ENCODE measurements at regions not wholly inside any gene's neighbourhood (a gene's known extent, or its start where the extent isn't known, plus 50 kb on each side); places are given as distances from the start of the nearest gene placed in this dataset.

- Histone ChIP-seq H3K27ac (ENCODE audit: low read length) (no peak overlapping the region), H3K4me1 (ENCODE audit: control insufficient read depth, insufficient read depth, low read length) (no peaks in the 10 kb centered on the region), H3K27me3 (ENCODE audit: control insufficient read depth, insufficient read depth, low read length) (no peaks in the 10 kb centered on the region), H3K9me3 (ENCODE audit: control insufficient read depth, insufficient read depth, low read length) (peaks cover 22% of the 10 kb centered on the region), H3K4me3 (ENCODE audit: low read length) (no peak overlapping the region), H3K36me3 (ENCODE audit: control insufficient read depth, insufficient read depth, low read length) (no peaks in the 10 kb centered on the region)
- no peak for DNase-seq (ENCODE audit: low read depth, low spot score)
- no CpG with 5 or more reads among the region's 3 CpGs for WGBS (ENCODE audit: insufficient coverage, insufficient read length)
Observed at GRCh38 chr7:67608806-67609205, 612.2 kb downstream of the TYW1 start.

DNA sequence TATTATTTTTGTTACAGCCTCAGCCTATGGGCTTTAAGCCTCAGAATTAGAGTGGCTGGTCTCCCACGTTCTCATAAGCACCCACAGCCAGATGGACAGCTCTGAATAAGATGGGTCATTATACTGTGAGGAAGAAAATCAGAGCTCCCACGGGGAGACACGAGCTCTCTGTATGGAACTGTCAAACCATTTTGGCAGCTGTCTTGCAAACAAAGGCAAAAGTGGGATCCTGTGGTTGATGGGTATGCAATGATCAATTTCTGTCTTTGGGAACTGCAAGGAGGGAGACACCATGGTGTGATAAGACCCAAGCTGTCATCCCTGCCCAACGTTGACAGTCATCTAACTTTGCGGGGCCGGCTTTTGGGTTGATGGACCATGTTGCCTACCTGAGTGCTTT, 614.3 kb downstream of the TYW1 start:
- no peaks in the 10 kb centered on the region for H3K4me1 ChIP-seq (ENCODE audit: control insufficient read depth, insufficient read depth, low read length)
- no peak overlapping the region for H3K4me3 ChIP-seq (ENCODE audit: low read length)
- no peak overlapping the region for H3K27ac ChIP-seq (ENCODE audit: low read length)
- H3K27me3 ChIP-seq (ENCODE audit: control insufficient read depth, insufficient read depth, low read length): no peaks in the 10 kb centered on the region
- no peaks in the 10 kb centered on the region for H3K36me3 ChIP-seq (ENCODE audit: control insufficient read depth, insufficient read depth, low read length)
- no peak for DNase-seq (ENCODE audit: low read depth, low spot score)
- WGBS (ENCODE audit: insufficient coverage, insufficient read length): no CpG with 5 or more reads among the region's 6 CpGs
- peaks cover 16% of the 10 kb centered on the region for H3K9me3 ChIP-seq (ENCODE audit: control insufficient read depth, insufficient read depth, low read length)

GRCh38 chr7:67614843-67615242, 618.2 kb downstream of the TYW1 start:
- Histone ChIP-seq H3K9me3 (ENCODE audit: control insufficient read depth, insufficient read depth, low read length) (peaks cover 7% of the 10 kb centered on the region), H3K4me1 (ENCODE audit: control insufficient read depth, insufficient read depth, low read length) (no peaks in the 10 kb centered on the region), H3K36me3 (ENCODE audit: control insufficient read depth, insufficient read depth, low read length) (no peaks in the 10 kb centered on the region), H3K27ac (ENCODE audit: low read length) (no peak overlapping the region), H3K4me3 (ENCODE audit: low read length) (no peak overlapping the region), H3K27me3 (ENCODE audit: control insufficient read depth, insufficient read depth, low read length) (no peaks in the 10 kb centered on the region)
- DNase-seq (ENCODE audit: low read depth, low spot score): no peak
- WGBS (ENCODE audit: insufficient coverage, insufficient read length): no CpG with 5 or more reads among the region's 2 CpGs

DNA sequence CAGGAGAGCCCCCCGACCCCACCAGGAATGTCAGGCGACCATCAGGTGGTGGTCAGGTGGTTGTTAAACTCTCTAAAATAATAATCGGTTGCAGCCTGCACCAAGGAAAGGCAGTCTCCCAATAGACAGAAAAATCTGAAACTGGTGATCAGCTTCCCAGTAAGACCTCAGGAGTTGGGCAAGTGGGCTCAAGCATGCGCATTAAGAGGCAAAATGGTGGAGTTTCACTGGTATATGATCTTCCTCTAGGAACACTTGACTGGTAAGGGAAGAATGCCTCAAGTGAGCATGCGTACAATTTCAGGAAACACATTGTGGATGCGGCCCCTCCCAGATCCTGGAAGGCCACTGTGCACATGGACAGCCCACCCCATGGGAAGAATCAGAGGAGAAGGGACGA, 619.9 kb downstream of the TYW1 start:
- H3K4me1 ChIP-seq (ENCODE audit: control insufficient read depth, insufficient read depth, low read length): no peaks in the 10 kb centered on the region
- H3K4me3 ChIP-seq (ENCODE audit: low read length): no peak overlapping the region
- no peaks in the 10 kb centered on the region for H3K36me3 ChIP-seq (ENCODE audit: control insufficient read depth, insufficient read depth, low read length)
- no peak for DNase-seq (ENCODE audit: low read depth, low spot score)
- H3K27me3 ChIP-seq (ENCODE audit: control insufficient read depth, insufficient read depth, low read length): no peaks in the 10 kb centered on the region
- H3K27ac ChIP-seq (ENCODE audit: low read length): no peak overlapping the region
- peaks cover 7% of the 10 kb centered on the region for H3K9me3 ChIP-seq (ENCODE audit: control insufficient read depth, insufficient read depth, low read length)
- WGBS (ENCODE audit: insufficient coverage, insufficient read length): no CpG with 5 or more reads among the region's 7 CpGs

GRCh38 chr7:67618556-67619162, 622.0 kb downstream of the TYW1 start:
- DNase-seq (ENCODE audit: low read depth, low spot score): no peak
- H3K4me3 ChIP-seq (ENCODE audit: low read length): no peak overlapping the region
- no CpG with 5 or more reads among the region's 8 CpGs for WGBS (ENCODE audit: insufficient coverage, insufficient read length)
- no peaks in the 10 kb centered on the region for H3K36me3 ChIP-seq (ENCODE audit: control insufficient read depth, insufficient read depth, low read length)
- H3K27me3 ChIP-seq (ENCODE audit: control insufficient read depth, insufficient read depth, low read length): no peaks in the 10 kb centered on the region
- H3K4me1 ChIP-seq (ENCODE audit: control insufficient read depth, insufficient read depth, low read length): no peaks in the 10 kb centered on the region
- H3K27ac ChIP-seq (ENCODE audit: low read length): no peak overlapping the region
- H3K9me3 ChIP-seq (ENCODE audit: control insufficient read depth, insufficient read depth, low read length): peaks cover 7% of the 10 kb centered on the region

DNA sequence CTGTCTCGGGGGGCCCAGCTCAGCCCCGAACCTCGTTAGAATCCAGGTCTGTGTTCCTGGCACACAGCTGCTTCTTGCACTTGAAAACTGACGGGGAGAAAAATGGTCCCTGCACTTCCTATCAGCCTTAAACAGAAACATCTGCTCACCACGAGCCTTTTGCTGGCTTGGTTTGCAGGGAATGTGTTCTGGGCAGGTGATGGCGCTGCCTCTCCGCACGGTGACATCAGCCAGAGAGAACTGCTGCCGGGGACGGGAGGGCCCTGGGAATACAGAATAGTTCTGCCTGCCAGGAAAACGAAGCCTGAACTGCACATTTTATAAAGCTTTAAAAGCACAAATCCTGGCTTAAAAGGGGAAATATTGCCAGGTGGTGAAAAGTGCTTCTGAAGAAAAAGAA, 622.5 kb downstream of the TYW1 start:
- no peak overlapping the region for H3K4me3 ChIP-seq (ENCODE audit: low read length)
- H3K27me3 ChIP-seq (ENCODE audit: control insufficient read depth, insufficient read depth, low read length): no peaks in the 10 kb centered on the region
- H3K4me1 ChIP-seq (ENCODE audit: control insufficient read depth, insufficient read depth, low read length): no peaks in the 10 kb centered on the region
- peaks cover 4% of the 10 kb centered on the region for H3K9me3 ChIP-seq (ENCODE audit: control insufficient read depth, insufficient read depth, low read length)
- H3K27ac ChIP-seq (ENCODE audit: low read length): no peak overlapping the region
- no peak for DNase-seq (ENCODE audit: low read depth, low spot score)
- WGBS (ENCODE audit: insufficient coverage, insufficient read length): no CpG with 5 or more reads among the region's 11 CpGs
- H3K36me3 ChIP-seq (ENCODE audit: control insufficient read depth, insufficient read depth, low read length): no peaks in the 10 kb centered on the region

DNA sequence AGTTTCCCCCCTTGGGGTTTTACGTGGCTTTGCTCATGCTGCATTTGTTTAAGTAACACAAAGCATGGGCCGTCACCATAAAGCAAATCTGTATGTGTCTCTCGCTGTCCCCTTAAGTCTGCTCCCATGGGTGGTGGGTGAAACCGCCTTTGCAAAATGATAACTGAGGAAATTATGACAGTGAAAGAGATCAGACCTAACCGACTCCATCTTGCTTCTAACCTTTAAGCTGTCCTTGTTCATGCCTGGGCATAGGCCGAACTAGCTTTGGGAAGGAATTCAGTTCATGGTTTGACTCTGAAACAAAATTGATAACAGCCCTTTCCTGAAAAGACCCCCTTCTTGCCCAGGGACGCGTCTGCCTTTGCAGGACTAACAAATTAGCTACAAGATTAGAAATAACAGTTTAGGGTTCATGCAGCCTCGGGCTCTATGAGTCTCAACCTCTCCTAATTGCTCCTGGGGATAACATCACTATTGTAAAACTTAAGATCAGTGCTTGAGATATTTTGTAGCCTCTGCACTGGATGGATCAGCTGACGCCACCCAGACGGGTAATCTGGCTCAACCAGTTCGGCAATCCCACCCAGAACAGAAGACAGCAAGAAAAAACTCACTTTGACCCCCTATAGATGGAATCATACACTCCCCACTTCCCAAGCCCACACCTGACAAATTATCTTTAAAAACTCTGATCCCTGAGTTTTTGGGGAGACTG, 623.7 kb downstream of the TYW1 start:
- DNase-seq (ENCODE audit: low read depth, low spot score): no peak
- Histone ChIP-seq H3K27me3 (ENCODE audit: control insufficient read depth, insufficient read depth, low read length) (no peaks in the 10 kb centered on the region), H3K4me1 (ENCODE audit: control insufficient read depth, insufficient read depth, low read length) (no peaks in the 10 kb centered on the region), H3K36me3 (ENCODE audit: control insufficient read depth, insufficient read depth, low read length) (no peaks in the 10 kb centered on the region), H3K9me3 (ENCODE audit: control insufficient read depth, insufficient read depth, low read length) (peaks cover 4% of the 10 kb centered on the region), H3K27ac (ENCODE audit: low read length) (no peak overlapping the region), H3K4me3 (ENCODE audit: low read length) (no peak overlapping the region)
- WGBS (ENCODE audit: insufficient coverage, insufficient read length): no CpG with 5 or more reads among the region's 12 CpGs

DNA sequence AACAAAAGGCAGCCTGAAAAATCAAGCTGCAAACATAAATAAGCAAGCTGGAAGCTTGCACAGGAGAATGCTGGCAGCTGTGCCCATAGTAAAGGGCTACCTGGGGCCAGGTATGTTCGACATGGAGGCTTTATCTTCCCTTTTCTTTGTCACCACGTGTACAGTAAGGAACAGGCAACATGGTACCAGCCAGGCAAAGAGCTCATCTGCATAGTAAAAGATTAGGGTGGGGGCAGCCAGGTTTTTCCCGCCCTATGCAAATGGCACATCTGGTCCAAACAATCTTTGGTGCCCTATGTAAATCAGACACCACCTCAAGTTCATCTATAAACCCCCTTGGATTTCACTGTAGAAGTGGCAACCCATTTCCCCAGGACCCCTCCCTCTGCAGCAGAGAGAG, 625.1 kb downstream of the TYW1 start:
- DNase-seq (ENCODE audit: low read depth, low spot score): no peak
- no CpG with 5 or more reads among the region's 3 CpGs for WGBS (ENCODE audit: insufficient coverage, insufficient read length)
- H3K36me3 ChIP-seq (ENCODE audit: control insufficient read depth, insufficient read depth, low read length): no peaks in the 10 kb centered on the region
- no peak overlapping the region for H3K4me3 ChIP-seq (ENCODE audit: low read length)
- no peak overlapping the region for H3K27ac ChIP-seq (ENCODE audit: low read length)
- H3K27me3 ChIP-seq (ENCODE audit: control insufficient read depth, insufficient read depth, low read length): no peaks in the 10 kb centered on the region
- peaks cover 5% of the 10 kb centered on the region for H3K9me3 ChIP-seq (ENCODE audit: control insufficient read depth, insufficient read depth, low read length)
- H3K4me1 ChIP-seq (ENCODE audit: control insufficient read depth, insufficient read depth, low read length): no peaks in the 10 kb centered on the region

- WGBS (ENCODE audit: insufficient coverage, insufficient read length): no CpG with 5 or more reads among the region's 15 CpGs
- Histone ChIP-seq H3K4me1 (ENCODE audit: control insufficient read depth, insufficient read depth, low read length) (no peaks in the 10 kb centered on the region), H3K27ac (ENCODE audit: low read length) (no peak overlapping the region), H3K4me3 (ENCODE audit: low read length) (no peak overlapping the region), H3K27me3 (ENCODE audit: control insufficient read depth, insufficient read depth, low read length) (no peaks in the 10 kb centered on the region), H3K9me3 (ENCODE audit: control insufficient read depth, insufficient read depth, low read length) (peaks cover 4% of the 10 kb centered on the region), H3K36me3 (ENCODE audit: control insufficient read depth, insufficient read depth, low read length) (no peaks in the 10 kb centered on the region)
- peak; percentile 20 for DNase-seq (ENCODE audit: low read depth, low spot score)
Observed at GRCh38 chr7:67625257-67625737, 628.7 kb downstream of the TYW1 start.

GRCh38 chr7:67631476-67631875, 634.8 kb downstream of the TYW1 start:
- Histone ChIP-seq H3K9me3 (ENCODE audit: control insufficient read depth, insufficient read depth, low read length) (peaks cover 12% of the 10 kb centered on the region), H3K27ac (ENCODE audit: low read length) (no peak overlapping the region), H3K27me3 (ENCODE audit: control insufficient read depth, insufficient read depth, low read length) (no peaks in the 10 kb centered on the region), H3K36me3 (ENCODE audit: control insufficient read depth, insufficient read depth, low read length) (0 out of 2 replicates have a peak, but pooled peaks cover 2% of the 10 kb centered on the region), H3K4me3 (ENCODE audit: low read length) (no peak overlapping the region; the same call in 1 of the 2 replicates), H3K4me1 (ENCODE audit: control insufficient read depth, insufficient read depth, low read length) (no peaks in the 10 kb centered on the region)
- no CpG with 5 or more reads among the region's 15 CpGs for WGBS (ENCODE audit: insufficient coverage, insufficient read length)
- no peak for DNase-seq (ENCODE audit: low read depth, low spot score)

DNA sequence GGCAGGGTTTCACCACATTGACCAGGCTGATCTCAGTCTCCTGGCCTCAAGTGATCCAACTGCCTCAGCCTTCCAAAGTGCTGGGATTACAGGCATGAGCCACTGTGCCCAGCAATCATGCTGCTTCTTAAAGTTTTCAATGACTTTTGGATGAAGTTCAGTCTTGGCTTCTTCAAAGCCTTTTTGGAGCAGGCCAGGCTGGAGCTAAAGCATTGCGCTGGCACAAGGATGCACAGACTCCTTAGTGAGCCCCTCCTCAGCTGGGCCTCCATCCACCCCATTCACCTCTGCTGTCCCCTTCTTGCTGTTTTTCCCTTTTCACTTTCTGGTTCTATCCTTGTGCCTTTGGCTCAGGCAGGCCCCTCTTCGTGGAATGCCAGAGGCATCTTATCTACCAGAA, 638.6 kb downstream of the TYW1 start:
- H3K36me3 ChIP-seq (ENCODE audit: control insufficient read depth, insufficient read depth, low read length): 0 out of 2 replicates have a peak, but pooled peaks cover 2% of the 10 kb centered on the region
- no peak overlapping the region for H3K4me3 ChIP-seq (ENCODE audit: low read length)
- H3K9me3 ChIP-seq (ENCODE audit: control insufficient read depth, insufficient read depth, low read length): peaks cover 13% of the 10 kb centered on the region
- DNase-seq (ENCODE audit: low read depth, low spot score): no peak
- H3K27me3 ChIP-seq (ENCODE audit: control insufficient read depth, insufficient read depth, low read length): no peaks in the 10 kb centered on the region
- H3K4me1 ChIP-seq (ENCODE audit: control insufficient read depth, insufficient read depth, low read length): no peaks in the 10 kb centered on the region
- WGBS (ENCODE audit: insufficient coverage, insufficient read length): no CpG with 5 or more reads among the region's 2 CpGs
- H3K27ac ChIP-seq (ENCODE audit: low read length): no peak overlapping the region

Data from iPS DF 6.9 (cell line).